Mucosa of descending colon (tissue), 3 donors: ENCODE measurements at regions not wholly inside any gene's neighbourhood (a gene's known extent, or its start where the extent isn't known, plus 50 kb on each side); places are given as distances from the start of the nearest gene placed in this dataset.

ENCODE experiments used
- ATAC-seq: fragments of 200-7000 bp; cut with Tn5 transposase; one replicate; pipeline ENCODE4 v1.9.1; 2020; ENCODE audit warnings: mild to moderate bottlenecking, moderate library complexity
- DNase-seq, 3 donors: peaks; one replicate each; pipeline ENCODE4 v3.0.0-alpha.2; 2020
- H3K36me3 ChIP-seq: fragments of 200-600 bp; one replicate; pipeline ENCODE4 v1.8.0; 2021; ENCODE audit warnings: low read depth, mild to moderate bottlenecking
- H3K4me1 ChIP-seq: fragments of 200-600 bp; one replicate; pipeline ENCODE4 v1.8.0; 2021; ENCODE audit warnings: low read depth, mild to moderate bottlenecking
- H3K4me3 ChIP-seq: fragments of 200-600 bp; one replicate; pipeline ENCODE4 v1.8.0; 2021; ENCODE audit warnings: mild to moderate bottlenecking
- H3K9me3 ChIP-seq: fragments of 200-600 bp; one replicate; pipeline ENCODE4 v1.8.0; 2021; ENCODE audit warnings: mild to moderate bottlenecking
- intact Hi-C, 2 donors: fragments of 100-400 bp; cut with DNase I in 1 of 2; cut with micrococcal nuclease in 1 of 2; formaldehyde crosslinking; loops; one replicate each; pipeline versions ENCODE4 v1.11.0 to v1.11.1; 2022; cut with DNase I, micrococcal nuclease
- TF ChIP-seq, protein P1 (sequence below): fragments of 200-600 bp; IDR thresholded peaks from one replicate; pipeline ENCODE4 v1.8.0; 2022; ENCODE audit warnings: antibody characterized with exemption, mild to moderate bottlenecking
- donor health status: DM: no; HTN: no; CAD: no; lungs with moderate emphysema.
- donor health status: DM: no; HTN: no; CAD: no.
- donor health status: DM: no; HTN: yes; CAD: no.

GRCh38 chr19:28514166-28514565 lies 698.8 kb downstream of the UQCRFS1 start:
- Histone ChIP-seq H3K4me3 (no peak overlapping the region), H3K9me3 (no peaks in the 10 kb centered on the region), H3K4me1 (no peaks in the 10 kb centered on the region), H3K36me3 (no peaks in the 10 kb centered on the region)
- ATAC-seq (no peak), DNase-seq (no peak)
- TF ChIP-seq, protein P1, sequence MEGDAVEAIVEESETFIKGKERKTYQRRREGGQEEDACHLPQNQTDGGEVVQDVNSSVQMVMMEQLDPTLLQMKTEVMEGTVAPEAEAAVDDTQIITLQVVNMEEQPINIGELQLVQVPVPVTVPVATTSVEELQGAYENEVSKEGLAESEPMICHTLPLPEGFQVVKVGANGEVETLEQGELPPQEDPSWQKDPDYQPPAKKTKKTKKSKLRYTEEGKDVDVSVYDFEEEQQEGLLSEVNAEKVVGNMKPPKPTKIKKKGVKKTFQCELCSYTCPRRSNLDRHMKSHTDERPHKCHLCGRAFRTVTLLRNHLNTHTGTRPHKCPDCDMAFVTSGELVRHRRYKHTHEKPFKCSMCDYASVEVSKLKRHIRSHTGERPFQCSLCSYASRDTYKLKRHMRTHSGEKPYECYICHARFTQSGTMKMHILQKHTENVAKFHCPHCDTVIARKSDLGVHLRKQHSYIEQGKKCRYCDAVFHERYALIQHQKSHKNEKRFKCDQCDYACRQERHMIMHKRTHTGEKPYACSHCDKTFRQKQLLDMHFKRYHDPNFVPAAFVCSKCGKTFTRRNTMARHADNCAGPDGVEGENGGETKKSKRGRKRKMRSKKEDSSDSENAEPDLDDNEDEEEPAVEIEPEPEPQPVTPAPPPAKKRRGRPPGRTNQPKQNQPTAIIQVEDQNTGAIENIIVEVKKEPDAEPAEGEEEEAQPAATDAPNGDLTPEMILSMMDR, result no peak
- intact Hi-C loops, result no loop called here

DNA sequence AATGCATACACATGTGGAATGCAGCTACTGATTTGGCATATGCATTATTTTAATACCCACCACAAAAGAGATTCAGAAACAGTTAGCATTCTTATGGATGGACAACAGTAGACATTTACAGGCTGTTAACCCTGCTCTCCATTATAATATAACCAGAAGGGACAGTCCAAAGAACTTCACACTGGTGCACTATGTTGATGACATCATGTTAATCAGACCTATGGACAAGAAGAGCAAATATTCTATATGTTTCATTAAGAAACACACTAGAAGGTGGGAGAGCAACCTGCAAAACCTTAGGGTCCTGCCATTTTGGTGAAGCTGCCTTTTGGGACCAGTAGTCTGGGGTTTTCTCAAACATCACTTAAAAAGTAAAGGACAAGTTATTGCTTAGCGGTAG lies 701.3 kb downstream of the UQCRFS1 start:
- DNase-seq, result no peak
- Histone ChIP-seq H3K9me3 (no peaks in the 10 kb centered on the region), H3K36me3 (no peaks in the 10 kb centered on the region), H3K4me3 (no peak overlapping the region), H3K4me1 (no peaks in the 10 kb centered on the region)
- TF ChIP-seq, protein P1, result no peak
- no peak for ATAC-seq
- intact Hi-C loops, result no loop called here

DNA sequence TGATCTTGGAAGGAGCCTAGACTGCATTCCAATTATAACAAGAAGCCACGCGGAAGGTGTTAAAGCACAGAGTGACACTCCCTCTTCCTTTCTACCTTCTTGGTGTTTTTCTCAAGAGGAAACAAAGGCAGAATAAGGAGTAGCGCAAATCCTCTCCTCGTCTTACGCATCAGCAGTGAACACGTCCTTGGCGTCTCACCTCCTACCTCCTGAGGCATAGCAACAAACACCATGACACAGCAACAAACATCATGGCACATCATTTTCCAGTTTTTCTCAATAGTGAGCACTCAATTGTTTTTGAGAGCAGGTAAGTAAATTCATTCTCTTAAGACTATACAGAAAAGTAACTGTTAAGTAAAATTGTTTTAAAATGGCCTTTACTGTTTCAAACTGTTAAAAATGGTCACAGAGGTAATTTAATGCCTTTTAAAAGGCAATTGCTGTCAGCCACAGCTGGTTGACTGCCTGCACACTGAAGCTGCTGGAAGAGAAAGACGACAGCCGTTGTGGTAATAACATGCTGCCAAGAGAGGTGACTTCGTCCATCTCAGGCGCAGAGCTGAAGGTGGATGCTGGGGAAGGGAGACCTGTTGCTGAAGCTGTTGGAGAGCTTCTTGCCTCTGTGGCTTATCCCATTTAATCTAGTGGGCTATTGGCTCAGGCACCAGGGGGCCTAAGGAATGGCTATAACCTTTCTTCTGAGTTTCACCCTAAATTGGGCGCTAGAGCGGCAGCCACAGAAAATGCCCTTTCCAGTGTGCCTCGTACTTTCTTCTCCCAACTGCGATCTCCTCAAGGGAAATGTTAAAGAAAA lies 703.7 kb downstream of the UQCRFS1 start:
- H3K36me3 ChIP-seq, result no peaks in the 10 kb centered on the region
- ATAC-seq (no peak), DNase-seq (no peak)
- no peak overlapping the region for H3K4me3 ChIP-seq
- TF ChIP-seq, protein P1, result no peak
- intact Hi-C loops, result no loop called here
- H3K9me3 ChIP-seq, result no peaks in the 10 kb centered on the region
- no peaks in the 10 kb centered on the region for H3K4me1 ChIP-seq

- Histone ChIP-seq H3K36me3 (no peaks in the 10 kb centered on the region), H3K9me3 (no peaks in the 10 kb centered on the region), H3K4me3 (no peak overlapping the region), H3K4me1 (no peaks in the 10 kb centered on the region)
- TF ChIP-seq, protein P1, result no peak
- intact Hi-C loops, result no loop called here
- ATAC-seq (no peak), DNase-seq (no peak)
Measured at GRCh38 chr19:28508666-28509065, 704.3 kb downstream of the UQCRFS1 start.

GRCh38 chr19:28505933-28506332 lies 707.0 kb downstream of the UQCRFS1 start:
- intact Hi-C loops, result no loop called here
- H3K9me3 ChIP-seq, result no peaks in the 10 kb centered on the region
- DNase-seq, result no peak
- H3K4me3 ChIP-seq, result no peak overlapping the region
- no peaks in the 10 kb centered on the region for H3K36me3 ChIP-seq
- H3K4me1 ChIP-seq, result no peaks in the 10 kb centered on the region
- no peak for ATAC-seq
- TF ChIP-seq, protein P1, result no peak
